Smooth muscle cell of the brain vasculature (primary cell): ENCODE measurements at regions not wholly inside any gene's neighbourhood (a gene's known extent, or its start where the extent isn't known, plus 50 kb on each side); places are given as distances from the start of the nearest gene placed in this dataset.

Source experiments
- DNase-seq: peaks from one replicate; pipeline ENCODE4 v3.0.0-alpha.2; 2012; ENCODE audit warnings: low read depth, low spot score

GRCh38 chr13:50318887-50319286, 303.6 kb downstream of the KCNRG start:
- DNase-seq = no peak

GRCh38 chr13:50319635-50320255, 304.5 kb downstream of the KCNRG start:
- DNase-seq = no peak

- no peak for DNase-seq
Measured at GRCh38 chr13:50320271-50320862, 305.1 kb downstream of the KCNRG start.

GRCh38 chr13:50322006-50322405, 306.8 kb downstream of the KCNRG start:
- no peak for DNase-seq

- DNase-seq = no peak
Measured at GRCh38 chr13:50323440-50324065, 308.3 kb downstream of the KCNRG start.

GRCh38 chr13:50326271-50326670, 311.0 kb downstream of the KCNRG start:
- DNase-seq = no peak

GRCh38 chr13:50326811-50327210, 311.6 kb downstream of the KCNRG start:
- DNase-seq = no peak

- DNase-seq = no peak
Measured at GRCh38 chr13:50334115-50334778, 319.0 kb downstream of the KCNRG start.

GRCh38 chr13:50334944-50335343, 319.7 kb downstream of the KCNRG start:
- DNase-seq = no peak

GRCh38 chr13:50339271-50339670, 324.0 kb downstream of the KCNRG start:
- no peak for DNase-seq

GRCh38 chr13:50340146-50340545, 324.9 kb downstream of the KCNRG start:
- no peak for DNase-seq

- no peak for DNase-seq
Measured at GRCh38 chr13:50340551-50341287, 325.5 kb downstream of the KCNRG start.

- no peak for DNase-seq
Measured at GRCh38 chr13:50341526-50341925, 326.3 kb downstream of the KCNRG start.

- no peak for DNase-seq
Measured at GRCh38 chr13:50344717-50345116, 329.5 kb downstream of the KCNRG start.

GRCh38 chr13:50345804-50346203, 330.6 kb downstream of the KCNRG start:
- no peak for DNase-seq

- DNase-seq = no peak
Measured at GRCh38 chr13:50348371-50348770, 333.1 kb downstream of the KCNRG start.

- DNase-seq = no peak
Measured at GRCh38 chr13:50352720-50353480, 337.7 kb downstream of the KCNRG start.

- DNase-seq = no peak
Measured at GRCh38 chr13:50353651-50354415, 338.6 kb downstream of the KCNRG start.

- no peak for DNase-seq
Measured at GRCh38 chr13:50355797-50356196, 340.6 kb downstream of the KCNRG start.

- DNase-seq = no peak
Measured at GRCh38 chr13:50357136-50357535, 341.9 kb downstream of the KCNRG start.
